ENCODE measurements at regions not wholly inside any gene's neighbourhood (a gene's known extent, or its start where the extent isn't known, plus 50 kb on each side); places are given as distances from the start of the nearest gene placed in this dataset.

DNA sequence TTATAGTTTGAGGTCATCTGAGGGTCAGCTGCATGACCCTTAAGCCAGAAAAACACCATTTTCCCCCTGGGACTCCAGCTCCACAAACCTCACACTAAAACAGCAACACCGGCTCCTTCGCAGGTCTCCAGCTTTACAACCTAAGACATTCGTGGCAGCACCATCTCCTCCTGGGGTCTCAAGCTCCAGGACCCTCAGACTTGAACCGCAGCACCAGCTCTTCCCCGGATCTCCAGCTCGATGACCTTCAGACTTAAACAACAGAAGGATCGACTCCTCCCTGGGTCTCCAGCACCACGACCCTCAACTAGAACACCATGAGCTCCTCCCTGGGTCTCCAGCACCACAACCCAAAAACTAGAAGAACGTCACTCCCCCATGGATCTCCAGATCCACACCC is 233.7 kb upstream of the CNTN6 start:
- ChIA-PET CTCF (no interaction called here), POLR2A (no interaction called here)
- H3K27me3 Mint-ChIP-seq (ENCODE audit: low read depth): no peaks in the 10 kb centered on the region
- DNase-seq: no peak
- no peak for ATAC-seq
- H3K27ac Mint-ChIP-seq: no peak overlapping the region
- no peak overlapping the region for H3K4me3 Mint-ChIP-seq
- H3K4me1 Mint-ChIP-seq (ENCODE audit: low read depth): peaks cover 8% of the 10 kb centered on the region
- no peaks in the 10 kb centered on the region for H3K36me3 Mint-ChIP-seq (ENCODE audit: low read depth)
- no peaks in the 10 kb centered on the region for H3K9me3 Mint-ChIP-seq (ENCODE audit: insufficient read depth)

- Mint-ChIP-seq H3K36me3 (ENCODE audit: low read depth) (no peaks in the 10 kb centered on the region), H3K27ac (no peak overlapping the region), H3K4me3 (no peak overlapping the region), H3K4me1 (ENCODE audit: low read depth) (peaks cover 8% of the 10 kb centered on the region), H3K9me3 (ENCODE audit: insufficient read depth) (no peaks in the 10 kb centered on the region), H3K27me3 (ENCODE audit: low read depth) (no peaks in the 10 kb centered on the region)
- ChIA-PET CTCF (no interaction called here), POLR2A (no interaction called here)
- ATAC-seq (no peak), DNase-seq (no peak)
These were observed 231.1 kb upstream of the CNTN6 start for GRCh38 chr3:861721-862120.

- no peaks in the 10 kb centered on the region for H3K36me3 Mint-ChIP-seq (ENCODE audit: low read depth)
- POLR2A ChIA-PET: no interaction called here
- H3K9me3 Mint-ChIP-seq (ENCODE audit: insufficient read depth): no peaks in the 10 kb centered on the region
- H3K27me3 Mint-ChIP-seq (ENCODE audit: low read depth): no peaks in the 10 kb centered on the region
- DNase-seq (no peak), ATAC-seq (no peak)
- H3K27ac Mint-ChIP-seq: no peak overlapping the region
- H3K4me1 Mint-ChIP-seq (ENCODE audit: low read depth): no peaks in the 10 kb centered on the region
- CTCF ChIA-PET: no interaction called here
- no peak overlapping the region for H3K4me3 Mint-ChIP-seq
These were observed 223.6 kb upstream of the CNTN6 start for GRCh38 chr3:869269-869668.

- Mint-ChIP-seq H3K4me3 (no peak overlapping the region), H3K27ac (no peak overlapping the region), H3K9me3 (ENCODE audit: insufficient read depth) (no peaks in the 10 kb centered on the region), H3K36me3 (ENCODE audit: low read depth) (no peaks in the 10 kb centered on the region), H3K27me3 (ENCODE audit: low read depth) (no peaks in the 10 kb centered on the region), H3K4me1 (ENCODE audit: low read depth) (no peaks in the 10 kb centered on the region)
- POLR2A ChIA-PET: no interaction called here
- no peak for DNase-seq
- no peak for ATAC-seq
- CTCF ChIA-PET: no interaction called here
These were observed 223.1 kb upstream of the CNTN6 start for GRCh38 chr3:869734-870133.

DNA sequence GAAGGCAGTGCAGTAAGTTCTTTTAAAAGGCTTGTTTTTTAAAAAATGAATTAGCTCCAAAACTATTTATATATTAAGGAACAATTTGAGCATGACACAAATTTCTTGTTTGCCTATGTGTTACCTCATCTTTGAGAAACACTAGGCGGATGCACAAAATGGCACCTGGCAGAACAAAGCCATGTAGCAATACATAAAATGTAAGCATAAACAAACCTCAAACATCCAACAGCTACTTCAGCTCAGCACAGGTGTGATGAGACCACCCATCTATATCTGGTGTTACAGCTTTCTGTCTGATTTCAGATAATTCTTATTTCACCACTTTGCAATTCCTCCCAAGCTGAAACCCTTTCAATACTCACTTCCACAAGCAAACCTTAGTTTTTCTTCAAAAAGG is 221.2 kb upstream of the CNTN6 start:
- no peak for DNase-seq
- CTCF ChIA-PET: no interaction called here

GRCh38 chr3:877001-877400 is 215.8 kb upstream of the CNTN6 start:
- Mint-ChIP-seq H3K9me3 (ENCODE audit: insufficient read depth) (peaks cover 5% of the 10 kb centered on the region), H3K4me3 (no peak overlapping the region), H3K27ac (no peak overlapping the region), H3K36me3 (ENCODE audit: low read depth) (no peaks in the 10 kb centered on the region), H3K27me3 (ENCODE audit: low read depth) (no peaks in the 10 kb centered on the region), H3K4me1 (ENCODE audit: low read depth) (peaks cover 3% of the 10 kb centered on the region)
- DNase-seq (no peak), ATAC-seq (no peak)
- POLR2A ChIA-PET: no interaction called here
- CTCF ChIA-PET: no interaction called here

More for the DNA sequence above, 221.2 kb upstream of the CNTN6 start:
- Mint-ChIP-seq H3K4me1 (ENCODE audit: low read depth) (no peaks in the 10 kb centered on the region), H3K36me3 (ENCODE audit: low read depth) (no peaks in the 10 kb centered on the region), H3K4me3 (no peak overlapping the region), H3K27me3 (ENCODE audit: low read depth) (no peaks in the 10 kb centered on the region), H3K9me3 (ENCODE audit: insufficient read depth) (no peaks in the 10 kb centered on the region), H3K27ac (no peak overlapping the region)
- POLR2A ChIA-PET: no interaction called here
- no peak for ATAC-seq

DNA sequence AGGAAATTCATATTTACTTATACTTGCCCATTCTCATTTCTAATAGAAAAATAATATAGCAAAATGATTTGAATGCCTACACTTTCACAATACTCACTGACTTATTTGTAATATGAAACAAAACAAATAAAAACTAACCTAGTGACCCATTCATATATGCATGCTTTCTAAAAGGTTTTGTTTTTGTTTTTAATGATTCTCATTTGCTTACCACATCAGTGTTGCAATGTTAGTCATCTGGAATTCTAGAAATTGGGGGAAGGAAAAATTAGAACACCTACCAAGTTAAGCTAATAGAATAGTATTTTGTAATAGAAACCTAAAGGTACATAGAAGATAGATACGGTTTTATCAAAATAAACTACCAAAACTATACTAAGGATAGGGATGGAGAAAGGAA is 214.1 kb upstream of the CNTN6 start:
- H3K27ac Mint-ChIP-seq: no peak overlapping the region
- H3K27me3 Mint-ChIP-seq (ENCODE audit: low read depth): no peaks in the 10 kb centered on the region
- H3K4me1 Mint-ChIP-seq (ENCODE audit: low read depth): peaks cover 3% of the 10 kb centered on the region
- ChIA-PET CTCF (no interaction called here), POLR2A (no interaction called here)
- ATAC-seq: no peak
- H3K9me3 Mint-ChIP-seq (ENCODE audit: insufficient read depth): peaks cover 5% of the 10 kb centered on the region
- no peaks in the 10 kb centered on the region for H3K36me3 Mint-ChIP-seq (ENCODE audit: low read depth)
- DNase-seq: no peak
- no peak overlapping the region for H3K4me3 Mint-ChIP-seq

GRCh38 chr3:880371-880770 is 212.5 kb upstream of the CNTN6 start:
- H3K9me3 Mint-ChIP-seq (ENCODE audit: insufficient read depth): peaks cover 5% of the 10 kb centered on the region
- H3K4me1 Mint-ChIP-seq (ENCODE audit: low read depth): peaks cover 3% of the 10 kb centered on the region
- ChIA-PET CTCF (no interaction called here), POLR2A (no interaction called here)
- H3K36me3 Mint-ChIP-seq (ENCODE audit: low read depth): no peaks in the 10 kb centered on the region
- H3K4me3 Mint-ChIP-seq: no peak overlapping the region
- DNase-seq (no peak), ATAC-seq (no peak)
- no peak overlapping the region for H3K27ac Mint-ChIP-seq
- H3K27me3 Mint-ChIP-seq (ENCODE audit: low read depth): no peaks in the 10 kb centered on the region

DNA sequence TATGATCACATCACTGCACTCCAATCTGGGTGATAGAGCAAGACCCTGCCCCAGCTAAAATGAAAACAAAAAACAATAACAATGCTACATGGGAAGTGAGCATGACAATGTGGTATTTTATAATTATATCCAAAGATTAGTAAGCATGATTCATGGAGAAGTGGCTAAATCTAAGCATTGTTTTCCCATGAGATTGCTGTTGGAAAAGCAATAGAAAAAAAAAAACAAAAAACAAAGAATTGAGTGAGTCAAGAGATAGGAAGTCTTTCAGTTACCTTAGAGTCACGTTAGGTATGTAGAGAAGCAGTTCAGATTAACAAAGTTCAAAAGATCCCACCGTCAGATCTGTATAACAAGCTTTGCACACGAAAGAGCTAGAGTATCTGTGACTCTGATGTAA is 210.3 kb upstream of the CNTN6 start:
- DNase-seq: no peak
- no peak for ATAC-seq
- no peaks in the 10 kb centered on the region for H3K36me3 Mint-ChIP-seq (ENCODE audit: low read depth)
- ChIA-PET POLR2A (no interaction called here), CTCF (no interaction called here)
- H3K27ac Mint-ChIP-seq: no peak overlapping the region
- H3K9me3 Mint-ChIP-seq (ENCODE audit: insufficient read depth): peaks cover 8% of the 10 kb centered on the region
- H3K4me1 Mint-ChIP-seq (ENCODE audit: low read depth): no peaks in the 10 kb centered on the region
- no peaks in the 10 kb centered on the region for H3K27me3 Mint-ChIP-seq (ENCODE audit: low read depth)
- H3K4me3 Mint-ChIP-seq: no peak overlapping the region

DNA sequence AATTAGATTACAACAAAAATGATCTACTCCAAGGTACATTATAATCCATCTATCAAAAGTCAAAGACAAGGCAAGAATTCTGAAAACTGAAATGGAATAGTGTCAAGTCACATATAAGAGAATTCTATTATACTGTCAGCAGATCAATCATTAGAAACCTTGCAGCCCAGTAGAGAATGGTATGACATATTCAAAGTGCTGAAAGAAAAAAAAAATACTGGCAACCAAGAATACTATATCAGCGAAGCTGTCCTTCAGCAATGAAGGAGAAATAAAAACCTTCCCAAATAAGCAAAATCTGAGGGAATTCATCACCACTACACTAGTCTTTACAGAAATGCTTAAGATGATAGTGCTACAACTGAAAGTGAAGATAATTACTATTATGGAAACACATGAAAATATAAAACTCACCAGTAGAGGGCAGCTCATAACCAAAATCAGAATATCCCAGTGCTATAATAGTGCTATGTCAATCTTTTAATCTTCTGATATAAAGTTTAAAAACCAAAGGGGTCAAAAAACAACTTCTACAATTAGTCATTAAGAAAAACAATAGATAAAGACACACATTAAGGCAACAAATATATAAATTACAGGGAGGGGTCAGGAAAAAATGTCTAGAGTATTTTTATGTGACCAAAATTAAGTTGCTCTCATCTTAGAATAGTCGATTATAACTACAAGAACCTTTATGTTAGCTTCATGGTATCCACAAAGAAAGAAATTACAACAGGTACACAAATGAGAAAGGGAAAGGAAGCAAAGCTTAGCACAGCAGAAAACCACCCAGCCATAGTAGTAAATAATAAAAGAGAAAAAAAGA is 190.7 kb upstream of the CNTN6 start:
- no peak overlapping the region for H3K27ac Mint-ChIP-seq
- CTCF ChIA-PET: no interaction called here
- ATAC-seq (no peak), DNase-seq (no peak)
- POLR2A ChIA-PET: no interaction called here
- H3K4me1 Mint-ChIP-seq (ENCODE audit: low read depth): no peaks in the 10 kb centered on the region
- peaks cover 9% of the 10 kb centered on the region for H3K9me3 Mint-ChIP-seq (ENCODE audit: insufficient read depth)
- no peak overlapping the region for H3K4me3 Mint-ChIP-seq
- no peaks in the 10 kb centered on the region for H3K27me3 Mint-ChIP-seq (ENCODE audit: low read depth)
- no peaks in the 10 kb centered on the region for H3K36me3 Mint-ChIP-seq (ENCODE audit: low read depth)

DNA sequence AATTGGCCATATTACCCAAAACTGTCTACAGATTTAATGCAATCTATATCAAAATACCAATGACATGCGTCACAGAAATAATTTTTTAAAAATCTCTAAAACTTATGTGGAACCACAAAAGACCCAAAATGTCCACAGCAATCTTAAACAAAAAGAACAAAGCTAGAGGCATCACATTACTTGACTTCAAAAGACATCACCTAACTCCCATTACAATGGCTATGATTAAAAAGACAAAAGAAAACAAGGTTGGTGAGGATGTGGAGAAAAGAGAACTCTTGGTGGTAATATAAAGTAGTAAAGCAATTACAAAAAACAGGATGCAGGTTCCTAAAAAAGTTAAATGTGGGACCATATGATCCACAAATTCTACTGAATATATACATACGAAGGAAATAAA is 187.6 kb upstream of the CNTN6 start:
- ATAC-seq (no peak), DNase-seq (no peak)
- ChIA-PET CTCF (no interaction called here), POLR2A (no interaction called here)
- H3K27me3 Mint-ChIP-seq (ENCODE audit: low read depth): no peaks in the 10 kb centered on the region
- H3K36me3 Mint-ChIP-seq (ENCODE audit: low read depth): no peaks in the 10 kb centered on the region
- no peaks in the 10 kb centered on the region for H3K4me1 Mint-ChIP-seq (ENCODE audit: low read depth)
- H3K27ac Mint-ChIP-seq: no peak overlapping the region
- H3K9me3 Mint-ChIP-seq (ENCODE audit: insufficient read depth): peaks cover 20% of the 10 kb centered on the region
- no peak overlapping the region for H3K4me3 Mint-ChIP-seq

DNA sequence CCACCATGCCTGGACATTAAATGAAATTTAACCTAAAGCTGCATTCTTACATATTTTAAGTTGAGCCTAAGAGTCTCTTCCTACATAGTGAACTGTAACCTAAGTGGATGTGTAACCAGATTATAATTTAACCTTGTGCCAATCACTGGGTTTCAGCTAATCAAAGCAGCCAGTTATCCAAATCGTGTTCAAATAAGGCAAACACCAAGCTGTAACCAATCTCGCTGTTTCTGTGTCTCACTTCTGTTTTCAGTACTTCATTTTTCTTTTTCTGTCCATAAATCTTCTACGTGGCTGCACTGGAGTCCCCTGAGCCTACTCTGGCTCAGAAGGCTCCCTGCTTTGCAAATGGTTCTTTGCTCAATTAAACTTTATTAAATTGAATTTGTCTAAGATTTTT is 186.1 kb upstream of the CNTN6 start:
- CTCF ChIA-PET: no interaction called here
- Mint-ChIP-seq H3K36me3 (ENCODE audit: low read depth) (no peaks in the 10 kb centered on the region), H3K4me1 (ENCODE audit: low read depth) (no peaks in the 10 kb centered on the region), H3K27ac (no peak overlapping the region), H3K4me3 (no peak overlapping the region), H3K9me3 (ENCODE audit: insufficient read depth) (peaks cover 15% of the 10 kb centered on the region), H3K27me3 (ENCODE audit: low read depth) (no peaks in the 10 kb centered on the region)
- no peak for DNase-seq
- POLR2A ChIA-PET: no interaction called here
- ATAC-seq: no peak

DNA sequence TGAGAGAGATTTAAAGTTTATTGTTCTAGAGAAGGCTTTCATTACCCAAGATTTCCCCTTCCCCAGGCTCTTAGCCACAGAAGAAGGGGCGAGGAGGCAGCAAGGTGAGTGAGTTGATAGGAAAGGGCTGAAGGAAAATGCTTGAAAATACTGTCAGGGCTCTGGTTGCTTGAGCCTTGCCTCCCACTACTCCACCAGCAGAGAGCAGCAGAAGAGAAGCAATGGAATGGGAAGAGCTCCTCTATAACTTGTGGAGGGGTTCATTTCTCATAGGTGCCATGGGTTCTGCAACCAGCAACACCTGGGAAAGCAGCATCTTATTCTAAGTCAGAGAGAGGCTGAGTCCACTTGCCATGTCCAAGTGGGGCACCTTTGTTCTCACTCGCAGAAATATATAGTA is 184.0 kb upstream of the CNTN6 start:
- POLR2A ChIA-PET: no interaction called here
- CTCF ChIA-PET: no interaction called here
- Mint-ChIP-seq H3K9me3 (ENCODE audit: insufficient read depth) (peaks cover 11% of the 10 kb centered on the region), H3K4me1 (ENCODE audit: low read depth) (no peaks in the 10 kb centered on the region), H3K36me3 (ENCODE audit: low read depth) (no peaks in the 10 kb centered on the region), H3K27ac (no peak overlapping the region), H3K27me3 (ENCODE audit: low read depth) (no peaks in the 10 kb centered on the region), H3K4me3 (no peak overlapping the region)
- no peak for ATAC-seq
- DNase-seq: no peak
